ENCODE measurements at regions not wholly inside any gene's neighbourhood (a gene's known extent, or its start where the extent isn't known, plus 50 kb on each side); places are given as distances from the start of the nearest gene placed in this dataset.

GRCh38 chr12:82029936-82030335, 270.8 kb upstream of the PPFIA2 start:
- no peak for DNase-seq

GRCh38 chr12:82028772-82029171, 269.6 kb upstream of the PPFIA2 start:
- DNase-seq: no peak

DNA sequence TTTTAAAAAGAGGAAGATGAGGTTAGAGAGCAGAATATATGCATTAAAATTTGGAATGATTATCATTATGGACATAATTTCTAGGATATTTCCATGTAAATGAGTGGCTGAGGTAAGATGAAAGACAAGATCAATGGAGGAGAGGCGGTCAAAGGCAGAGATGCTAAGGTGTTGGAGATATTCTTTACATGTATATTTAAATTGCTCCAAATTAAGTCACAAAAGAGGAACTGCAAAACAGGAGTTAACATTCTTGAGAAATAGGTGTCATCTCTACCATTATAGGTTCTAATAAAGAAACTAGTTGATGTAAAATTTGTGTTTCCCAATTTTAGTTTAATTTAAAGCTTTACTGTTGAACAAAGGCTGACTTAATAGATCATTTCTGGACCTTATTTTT, 268.5 kb upstream of the PPFIA2 start:
- no peak for DNase-seq

GRCh38 chr12:82025462-82025861, 266.3 kb upstream of the PPFIA2 start:
- no peak for DNase-seq

DNA sequence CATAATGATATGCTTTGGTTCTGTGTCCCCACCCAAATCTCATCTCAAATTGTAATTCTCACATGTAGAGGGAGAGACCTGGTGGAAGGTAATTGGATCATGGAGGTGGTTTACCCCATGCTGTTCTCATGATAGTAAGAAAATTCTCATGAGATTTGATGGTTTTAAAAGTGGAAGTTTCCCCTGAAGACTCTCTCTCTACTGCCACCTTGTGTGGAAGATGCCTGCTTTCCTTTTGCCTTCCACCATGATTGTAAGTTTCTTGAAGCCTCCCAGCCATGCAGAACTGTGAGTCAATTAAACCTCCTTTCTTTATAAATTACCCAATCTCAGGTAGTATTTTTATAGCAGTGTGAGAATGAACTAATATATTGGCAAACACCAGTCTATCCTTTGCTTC, 260.4 kb upstream of the PPFIA2 start:
- DNase-seq: peak; percentile 4

GRCh38 chr12:82015623-82016347, 256.6 kb upstream of the PPFIA2 start:
- no peak for DNase-seq

DNA sequence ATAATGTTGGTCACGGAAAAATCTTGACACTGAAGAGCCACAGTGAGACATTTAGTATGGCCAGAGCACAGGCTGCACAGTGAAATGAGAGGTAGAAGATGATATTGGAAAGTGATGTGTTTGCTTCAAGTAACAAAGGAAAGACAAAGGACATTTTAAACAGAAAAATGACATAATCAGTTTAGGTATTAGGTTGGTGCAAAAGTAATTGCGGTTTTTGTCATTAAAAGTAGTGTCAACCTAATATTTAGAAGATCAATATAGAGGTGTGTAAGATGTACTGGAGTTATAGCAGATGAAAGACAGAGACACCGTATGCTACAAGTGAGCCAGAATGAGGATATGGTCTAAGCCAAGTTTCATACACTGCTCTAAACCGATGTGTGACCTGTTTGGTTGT, 253.0 kb upstream of the PPFIA2 start:
- no peak for DNase-seq

GRCh38 chr12:82009524-82009923, 250.4 kb upstream of the PPFIA2 start:
- no peak for DNase-seq

GRCh38 chr12:82008251-82008650, 249.1 kb upstream of the PPFIA2 start:
- no peak for DNase-seq

GRCh38 chr12:81998761-81999378, 239.7 kb upstream of the PPFIA2 start:
- no peak for DNase-seq

- peak; percentile 35 for DNase-seq
Observed at GRCh38 chr12:81992461-81992860, 233.3 kb upstream of the PPFIA2 start.

- DNase-seq: no peak
Observed at GRCh38 chr12:81991868-81992267, 232.7 kb upstream of the PPFIA2 start.

DNA sequence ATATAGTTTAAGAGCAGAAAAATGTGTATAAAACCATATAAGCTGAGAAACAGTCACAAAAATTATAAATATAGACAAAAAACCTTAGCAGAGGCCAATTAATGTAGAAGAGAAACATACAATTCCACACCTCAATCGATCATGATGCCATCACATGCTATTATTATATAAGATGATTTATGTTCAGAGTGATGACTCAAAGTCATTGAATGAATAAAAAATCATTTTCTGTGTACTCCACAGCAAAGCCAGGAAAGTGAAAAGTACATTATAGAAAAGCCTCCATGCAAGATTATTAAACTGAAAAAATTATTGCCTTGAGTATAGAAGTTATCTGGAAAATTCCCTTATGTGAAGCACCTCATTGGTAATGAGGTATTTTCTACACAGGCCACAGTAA, 229.2 kb upstream of the PPFIA2 start:
- DNase-seq: no peak

DNA sequence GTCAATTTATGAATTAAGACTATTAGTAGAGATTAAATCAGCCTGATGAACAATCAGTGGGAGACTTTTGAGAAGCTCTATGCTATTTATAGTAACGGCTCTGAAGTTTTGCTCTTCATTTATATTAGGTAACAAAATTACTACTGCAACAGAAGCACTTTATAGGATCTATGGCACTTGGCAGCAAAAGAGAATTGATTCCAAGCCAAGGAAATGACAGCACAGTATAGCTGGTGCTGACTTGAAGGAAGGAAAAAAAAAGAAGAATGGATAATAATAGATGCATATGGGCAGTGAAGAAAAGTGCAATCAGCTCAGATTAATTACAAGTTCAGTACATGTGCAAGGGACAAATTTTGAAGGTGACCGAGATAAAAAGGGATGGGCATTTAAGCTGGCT, 228.2 kb upstream of the PPFIA2 start:
- no peak for DNase-seq

DNA sequence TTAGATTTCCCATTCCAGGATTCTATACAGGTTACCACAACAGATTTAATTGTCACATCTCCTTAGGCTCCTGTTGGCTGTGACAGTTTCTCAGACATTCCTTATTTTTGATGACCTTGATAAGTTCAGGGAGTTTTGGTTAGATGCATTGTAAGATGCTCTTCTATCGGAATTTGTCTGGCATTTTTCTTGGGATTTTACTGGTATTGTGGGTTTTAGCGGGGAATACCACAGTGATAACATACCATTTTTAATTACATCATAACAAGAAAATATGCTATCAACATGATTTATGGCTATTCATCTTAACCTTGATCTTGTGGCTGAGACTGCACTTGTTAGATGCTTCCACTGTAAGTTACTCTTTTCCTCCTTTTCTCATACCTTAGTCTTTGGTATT, 217.5 kb upstream of the PPFIA2 start:
- DNase-seq: no peak

DNA sequence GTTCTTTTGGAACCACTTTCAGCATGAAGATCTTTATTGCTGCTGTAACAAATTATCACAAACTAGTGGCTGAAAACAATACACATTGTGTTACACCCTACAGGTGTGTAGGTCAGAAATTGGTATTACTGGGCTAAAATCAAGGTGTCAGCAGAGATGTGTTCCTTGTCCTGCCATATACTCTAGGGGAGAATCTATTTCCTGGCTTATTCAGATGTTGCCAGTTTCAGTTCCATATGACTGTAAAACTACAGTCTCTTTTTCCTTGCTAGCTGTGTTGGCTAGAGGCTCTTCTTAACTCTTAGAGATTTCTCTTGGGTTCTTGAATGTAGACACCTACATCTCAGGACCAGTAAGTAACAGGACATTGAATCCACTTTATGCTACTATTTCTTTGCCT, 215.6 kb upstream of the PPFIA2 start:
- DNase-seq: no peak

DNA sequence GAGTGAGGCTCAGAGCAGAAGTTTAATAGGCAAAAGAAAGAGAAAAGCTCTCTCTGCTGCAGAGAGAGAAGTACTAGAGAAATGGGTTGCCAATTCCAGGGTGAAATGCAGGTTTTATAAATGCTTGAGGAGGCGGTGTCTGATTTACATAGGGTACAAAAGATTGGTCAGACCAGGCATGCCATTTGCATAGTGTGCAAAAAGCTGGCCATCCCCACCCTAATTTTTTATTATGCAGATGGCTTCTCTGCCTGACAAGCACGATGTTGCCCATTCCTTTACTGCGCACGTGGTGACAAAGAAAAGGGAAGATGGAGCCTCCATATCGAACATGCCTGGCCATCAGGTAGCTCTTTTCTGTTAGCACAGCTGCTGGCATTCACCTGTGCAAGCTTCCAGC, 209.3 kb upstream of the PPFIA2 start:
- no peak for DNase-seq

- DNase-seq: no peak
Observed at GRCh38 chr12:81963636-81964035, 204.5 kb upstream of the PPFIA2 start.

GRCh38 chr12:81963026-81963425, 203.9 kb upstream of the PPFIA2 start:
- DNase-seq: no peak

GRCh38 chr12:81962126-81962856, 203.1 kb upstream of the PPFIA2 start:
- DNase-seq: no peak

- DNase-seq: no peak
Observed at GRCh38 chr12:81958406-81958805, 199.3 kb upstream of the PPFIA2 start.

GRCh38 chr12:81957631-81958030, 198.5 kb upstream of the PPFIA2 start:
- no peak for DNase-seq

DNA sequence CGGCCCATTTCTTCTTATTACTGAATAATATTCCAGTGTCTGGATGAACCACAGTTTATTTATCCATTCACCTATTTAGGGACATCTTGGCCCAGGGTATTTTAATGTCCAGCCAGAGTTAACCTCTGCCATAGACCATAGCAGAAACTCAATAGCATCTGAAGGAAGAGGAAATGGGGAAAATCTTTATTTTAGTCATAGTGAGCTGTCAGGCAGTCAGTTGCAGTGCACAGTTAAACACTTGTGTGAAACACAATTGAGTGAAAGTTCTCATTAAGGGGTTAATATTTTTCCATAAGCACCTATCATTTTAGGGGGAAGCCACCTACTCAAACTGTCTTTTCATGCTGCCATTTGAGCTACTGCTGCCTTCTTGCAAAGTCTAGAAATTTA, 197.3 kb upstream of the PPFIA2 start:
- no peak for DNase-seq

DNA sequence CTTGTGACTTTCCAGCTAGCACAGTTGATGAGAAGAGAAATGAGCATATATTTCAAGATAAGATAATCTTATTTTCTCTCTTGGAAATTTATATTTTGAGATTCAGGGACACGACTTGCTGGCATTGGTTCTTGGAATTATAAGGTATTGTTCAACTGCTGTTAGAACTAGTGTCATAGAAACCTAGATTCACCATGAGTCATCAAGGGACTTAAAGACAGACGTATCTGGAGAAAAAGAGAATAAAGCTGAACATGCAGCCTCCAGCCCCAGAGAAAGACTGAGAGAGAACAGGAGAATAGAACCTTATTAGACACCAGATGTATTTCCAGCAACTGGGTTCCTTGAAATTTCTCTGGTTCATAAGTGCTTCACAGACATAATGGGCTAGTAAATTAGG, 194.4 kb upstream of the PPFIA2 start:
- no peak for DNase-seq

All from activated CD4-positive, alpha-beta T cell treated with anti-CD3 and anti-CD28 coated beads for 48 hours (primary cell).